GM23338 (cell line): ENCODE measurements at regions not wholly inside any gene's neighbourhood (a gene's known extent, or its start where the extent isn't known, plus 50 kb on each side); places are given as distances from the start of the nearest gene placed in this dataset.

Experiments
- ATAC-seq: fragments of 200-7000 bp; cut with Tn5 transposase; 3 replicates; pipeline ENCODE4 v1.9.1; 2020
- DNase-seq: peaks from one replicate; pipeline ENCODE4 v3.0.0-alpha.2; 2015; ENCODE audit warnings: low spot score
- H2AFZ ChIP-seq: fragments of 200-600 bp; sonication (generic); 2 replicates; pipeline ENCODE4 v1.8.0; 2016; ENCODE audit warnings: antibody characterized with exemption, mild to moderate bottlenecking, moderate library complexity
- H3F3A ChIP-seq: fragments of 200-600 bp; sonication (generic); replicated peaks from 2 replicates; pipeline ENCODE4 v1.8.0; 2017; ENCODE audit warnings: antibody characterized with exemption, mixed run types, low read depth
- H3K27ac ChIP-seq: fragments of 200-600 bp; sonication (generic); 2 replicates; pipeline ENCODE4 v1.6.1; 2016; ENCODE audit warnings: low read depth
- H3K27me3 ChIP-seq: fragments of 200-600 bp; sonication (generic); 2 replicates; pipeline ENCODE4 v1.8.0; 2016; ENCODE audit warnings: mild to moderate bottlenecking, mixed run types, moderate library complexity; ENCODE audit not compliant: insufficient read depth
- H3K36me3 ChIP-seq: fragments of 200-600 bp; sonication (generic); 2 replicates; pipeline ENCODE4 v1.8.0; 2016; ENCODE audit warnings: mild to moderate bottlenecking; ENCODE audit not compliant: insufficient read depth
- H3K4me1 ChIP-seq: fragments of 200-600 bp; sonication (generic); 2 replicates; pipeline ENCODE4 v1.8.0; 2016; ENCODE audit warnings: mild to moderate bottlenecking, moderate library complexity; ENCODE audit not compliant: insufficient read depth
- H3K4me2 ChIP-seq: fragments of 200-600 bp; sonication (generic); 2 replicates; pipeline ENCODE4 v1.7.1; 2017; ENCODE audit warnings: mixed run types
- H3K4me3 ChIP-seq: fragments of 200-600 bp; sonication (generic); 2 replicates; pipeline ENCODE4 v1.6.1; 2016; ENCODE audit warnings: mixed run types
- H3K79me2 ChIP-seq: fragments of 200-600 bp; sonication (generic); replicated peaks from 2 replicates; pipeline ENCODE4 v1.8.0; 2017; ENCODE audit warnings: mild to moderate bottlenecking; ENCODE audit not compliant: insufficient read depth
- H3K9me2 ChIP-seq: fragments of 200-600 bp; sonication (generic); 2 replicates; pipeline ENCODE4 v1.8.0; 2017; ENCODE audit not compliant: insufficient read depth
- H4K20me1 ChIP-seq: fragments of 200-600 bp; sonication (generic); replicated peaks from 2 replicates; pipeline ENCODE4 v1.8.0; 2017; ENCODE audit warnings: mild to moderate bottlenecking; ENCODE audit not compliant: insufficient read depth
- H3K27ac Mint-ChIP-seq: 2 replicates; pipeline ENCODE4 v1.8.0; 2020; ENCODE audit warnings: inconsistent platforms, mild to moderate bottlenecking, moderate library complexity, mixed read lengths
- H3K27me3 Mint-ChIP-seq: 3 replicates; pipeline ENCODE4 v1.8.0; 2022; ENCODE audit warnings: low read depth, mild to moderate bottlenecking, moderate library complexity, mixed read lengths, inconsistent platforms; ENCODE audit not compliant: insufficient read depth, poor library complexity
- H3K36me3 Mint-ChIP-seq: 3 replicates; pipeline ENCODE4 v1.8.0; 2021; ENCODE audit warnings: low read depth, mild to moderate bottlenecking, inconsistent platforms, moderate library complexity, mixed read lengths
- H3K4me1 Mint-ChIP-seq: 3 replicates; pipeline ENCODE4 v1.8.0; 2020; ENCODE audit warnings: mild to moderate bottlenecking, inconsistent platforms, mixed read lengths
- H3K4me3 Mint-ChIP-seq: 3 replicates; pipeline ENCODE4 v1.8.0; 2021; ENCODE audit warnings: moderate library complexity, mild to moderate bottlenecking, inconsistent platforms, mixed read lengths
- H3K9me3 Mint-ChIP-seq: 3 replicates; pipeline ENCODE4 v1.8.0; 2020; ENCODE audit warnings: moderate library complexity, mild to moderate bottlenecking, inconsistent platforms, mixed read lengths
- CREB1 ChIP-seq: fragments of 250-450 bp; sonication (Bioruptor Pico); IDR thresholded peaks from 2 replicates; pipeline ENCODE4 v1.5.0; 2020; ENCODE audit warnings: low read depth, mild to moderate bottlenecking, moderate library complexity
- EZH2phosphoT487 ChIP-seq: fragments of 200-600 bp; sonication (generic); IDR thresholded peaks from one replicate; pipeline ENCODE4 v1.8.1; 2018; ENCODE audit warnings: antibody characterized with exemption; ENCODE audit not compliant: unreplicated experiment
- JUNB ChIP-seq: IDR thresholded peaks from one replicate; pipeline ENCODE4 v1.6.1; 2016; ENCODE audit warnings: antibody characterized with exemption; ENCODE audit not compliant: unreplicated experiment
- NANOG ChIP-seq: IDR thresholded peaks from 2 replicates; pipeline ENCODE4 v1.6.1; 2016; ENCODE audit warnings: antibody characterized with exemption, borderline replicate concordance
- POLR2AphosphoS5 ChIP-seq: IDR thresholded peaks from 2 replicates; pipeline ENCODE4 v1.6.1; 2016; ENCODE audit warnings: antibody characterized with exemption, low read depth
- STAT1 ChIP-seq: IDR thresholded peaks from one replicate; pipeline ENCODE4 v1.6.1; 2016; ENCODE audit warnings: antibody characterized with exemption; ENCODE audit not compliant: unreplicated experiment
- ZNF114 ChIP-seq: fragments of 250-450 bp; sonication (Bioruptor Pico); IDR thresholded peaks from 2 replicates; pipeline ENCODE4 v1.5.0; 2020; ENCODE audit warnings: mild to moderate bottlenecking, moderate library complexity
- ZNF331 ChIP-seq: fragments of 250-450 bp; sonication (Bioruptor Pico); IDR thresholded peaks from 2 replicates; pipeline ENCODE4 v1.5.0; 2020; ENCODE audit warnings: low read depth, mild to moderate bottlenecking, moderate library complexity
- TF ChIP-seq, protein P1 (sequence below): IDR thresholded peaks from 2 replicates; pipeline ENCODE4 v1.6.1; 2016; ENCODE audit warnings: antibody characterized with exemption
- TF ChIP-seq, protein P2 (sequence below), 2 experiments: fragments of 200-600 bp in 1 of 2; sonication (generic) in 1 of 2; conservative IDR thresholded peaks; 2 replicates each; pipeline versions ENCODE4 v1.5.1 to v1.6.1; 2016 to 2017; ENCODE audit warnings: antibody characterized with exemption in 2 of 2, low read depth in 2 of 2, mild to moderate bottlenecking in 2 of 2, moderate library complexity in 1 of 2
- TF ChIP-seq, protein P3 (sequence below): IDR thresholded peaks from one replicate; pipeline ENCODE4 v1.6.1; 2018; ENCODE audit warnings: antibody characterized with exemption; ENCODE audit not compliant: unreplicated experiment

DNA sequence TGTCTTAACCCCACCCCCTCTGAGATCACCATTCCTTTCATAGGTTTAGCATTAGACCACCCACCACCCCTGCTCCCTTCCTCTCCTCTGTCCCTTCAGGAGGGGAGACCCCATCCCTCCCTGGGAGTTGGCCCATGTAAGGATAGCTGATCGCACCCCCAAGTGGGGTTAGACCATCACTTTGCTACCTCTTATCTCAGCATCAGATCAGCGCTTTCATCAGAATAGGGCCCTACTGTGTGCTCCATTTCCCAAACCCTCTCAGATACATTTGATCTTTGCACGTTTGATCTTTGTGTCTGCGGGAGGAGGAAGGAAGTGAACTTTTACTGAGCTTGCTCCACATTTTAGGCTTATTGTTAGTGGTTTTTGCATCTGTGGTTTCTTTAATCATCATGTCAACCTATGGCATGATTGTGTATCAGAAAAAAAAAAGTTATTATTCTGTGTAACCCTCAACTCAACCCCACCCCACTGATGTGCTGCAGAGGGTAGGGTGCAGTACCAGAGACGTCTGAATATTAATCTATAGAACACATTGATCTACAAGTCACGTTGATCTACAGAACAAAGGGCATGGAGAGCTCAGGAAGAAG is 81.2 kb downstream of the PDCL3 start (continued):
- TF ChIP-seq, protein P1, sequence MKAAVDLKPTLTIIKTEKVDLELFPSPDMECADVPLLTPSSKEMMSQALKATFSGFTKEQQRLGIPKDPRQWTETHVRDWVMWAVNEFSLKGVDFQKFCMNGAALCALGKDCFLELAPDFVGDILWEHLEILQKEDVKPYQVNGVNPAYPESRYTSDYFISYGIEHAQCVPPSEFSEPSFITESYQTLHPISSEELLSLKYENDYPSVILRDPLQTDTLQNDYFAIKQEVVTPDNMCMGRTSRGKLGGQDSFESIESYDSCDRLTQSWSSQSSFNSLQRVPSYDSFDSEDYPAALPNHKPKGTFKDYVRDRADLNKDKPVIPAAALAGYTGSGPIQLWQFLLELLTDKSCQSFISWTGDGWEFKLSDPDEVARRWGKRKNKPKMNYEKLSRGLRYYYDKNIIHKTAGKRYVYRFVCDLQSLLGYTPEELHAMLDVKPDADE: no peak
- TF ChIP-seq CREB1 (CRISPR knock-in tag) (no peak), ZNF331 (no peak), NANOG (no peak), EZH2phosphoT487 (no peak), POLR2AphosphoS5 (no peak)
- TF ChIP-seq, protein P2, sequence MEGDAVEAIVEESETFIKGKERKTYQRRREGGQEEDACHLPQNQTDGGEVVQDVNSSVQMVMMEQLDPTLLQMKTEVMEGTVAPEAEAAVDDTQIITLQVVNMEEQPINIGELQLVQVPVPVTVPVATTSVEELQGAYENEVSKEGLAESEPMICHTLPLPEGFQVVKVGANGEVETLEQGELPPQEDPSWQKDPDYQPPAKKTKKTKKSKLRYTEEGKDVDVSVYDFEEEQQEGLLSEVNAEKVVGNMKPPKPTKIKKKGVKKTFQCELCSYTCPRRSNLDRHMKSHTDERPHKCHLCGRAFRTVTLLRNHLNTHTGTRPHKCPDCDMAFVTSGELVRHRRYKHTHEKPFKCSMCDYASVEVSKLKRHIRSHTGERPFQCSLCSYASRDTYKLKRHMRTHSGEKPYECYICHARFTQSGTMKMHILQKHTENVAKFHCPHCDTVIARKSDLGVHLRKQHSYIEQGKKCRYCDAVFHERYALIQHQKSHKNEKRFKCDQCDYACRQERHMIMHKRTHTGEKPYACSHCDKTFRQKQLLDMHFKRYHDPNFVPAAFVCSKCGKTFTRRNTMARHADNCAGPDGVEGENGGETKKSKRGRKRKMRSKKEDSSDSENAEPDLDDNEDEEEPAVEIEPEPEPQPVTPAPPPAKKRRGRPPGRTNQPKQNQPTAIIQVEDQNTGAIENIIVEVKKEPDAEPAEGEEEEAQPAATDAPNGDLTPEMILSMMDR (conservative IDR thresholded peaks at IDR 0.05; ENCODE audit: low read depth in 2 of 2): no peak

DNA sequence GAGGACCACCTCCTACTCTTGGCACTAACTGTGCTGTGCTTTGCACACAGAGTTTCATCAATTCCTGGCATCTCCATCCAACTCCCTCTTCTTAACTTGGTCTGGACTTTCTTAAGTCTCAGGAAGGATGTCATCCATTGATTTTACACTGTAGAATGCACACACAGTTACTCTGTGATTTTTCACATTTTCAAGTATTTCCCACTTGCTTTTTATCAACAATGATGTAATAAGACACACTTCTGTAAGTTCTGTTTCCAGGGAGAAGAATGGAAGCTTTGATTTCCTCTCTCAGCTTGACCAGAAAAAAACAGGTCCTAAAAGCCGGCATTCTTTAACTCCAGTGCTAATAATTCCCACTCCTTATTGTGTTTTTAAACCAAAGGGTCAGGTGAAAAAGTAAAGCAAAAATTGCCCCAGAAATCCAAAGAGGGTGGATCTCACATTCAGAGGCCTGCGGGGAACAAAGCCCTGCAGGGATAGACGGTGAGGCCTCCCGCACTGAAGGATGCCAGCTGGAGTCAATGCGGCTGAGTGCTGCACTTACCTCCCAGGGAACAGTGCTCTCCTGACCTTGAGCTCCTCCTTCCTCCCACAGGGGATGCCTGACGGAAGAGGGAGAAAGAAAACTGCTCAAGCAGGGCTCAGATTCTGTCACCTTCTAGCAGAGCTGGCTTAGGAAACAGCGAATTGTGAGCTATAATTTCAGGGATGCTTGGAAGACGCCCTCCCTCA is 83.1 kb downstream of the PDCL3 start:
- Mint-ChIP-seq H3K36me3 (peaks cover 7% of the 10 kb centered on the region; the same call in 2 of the 3 replicates), H3K4me3 (no peak overlapping the region), H3K27me3 (no peaks in the 10 kb centered on the region), H3K9me3 (peaks cover 11% of the 10 kb centered on the region), H3K27ac (no peak overlapping the region), H3K4me1 (peaks cover 14% of the 10 kb centered on the region)
- no peak overlapping the region for H3K4me3 ChIP-seq
- peaks cover 2% of the 10 kb centered on the region; the same call in 1 of the 2 replicates for H3K9me2 ChIP-seq
- H3F3A ChIP-seq: no peaks in the 10 kb centered on the region
- H3K27me3 ChIP-seq: no peaks in the 10 kb centered on the region
- H3K36me3 ChIP-seq: no peaks in the 10 kb centered on the region
- H3K79me2 ChIP-seq: no peaks in the 10 kb centered on the region
- no peak overlapping the region for H3K27ac ChIP-seq
- no peaks in the 10 kb centered on the region for H4K20me1 ChIP-seq
- no peaks in the 10 kb centered on the region; the same call in 1 of the 2 replicates for H3K4me1 ChIP-seq
- H2AFZ ChIP-seq: peak overlapping the region; percentile 59
- no peak overlapping the region for H3K4me2 ChIP-seq
- DNase-seq (no peak), ATAC-seq (peak; percentile 67)
- TF ChIP-seq, protein P2 (conservative IDR thresholded peaks at IDR 0.05; ENCODE audit: low read depth in 2 of 2): no peak
- TF ChIP-seq JUNB: no peak
- TF ChIP-seq ZNF114 (CRISPR knock-in tag): no peak
- no peak for TF ChIP-seq STAT1
- TF ChIP-seq, protein P3, sequence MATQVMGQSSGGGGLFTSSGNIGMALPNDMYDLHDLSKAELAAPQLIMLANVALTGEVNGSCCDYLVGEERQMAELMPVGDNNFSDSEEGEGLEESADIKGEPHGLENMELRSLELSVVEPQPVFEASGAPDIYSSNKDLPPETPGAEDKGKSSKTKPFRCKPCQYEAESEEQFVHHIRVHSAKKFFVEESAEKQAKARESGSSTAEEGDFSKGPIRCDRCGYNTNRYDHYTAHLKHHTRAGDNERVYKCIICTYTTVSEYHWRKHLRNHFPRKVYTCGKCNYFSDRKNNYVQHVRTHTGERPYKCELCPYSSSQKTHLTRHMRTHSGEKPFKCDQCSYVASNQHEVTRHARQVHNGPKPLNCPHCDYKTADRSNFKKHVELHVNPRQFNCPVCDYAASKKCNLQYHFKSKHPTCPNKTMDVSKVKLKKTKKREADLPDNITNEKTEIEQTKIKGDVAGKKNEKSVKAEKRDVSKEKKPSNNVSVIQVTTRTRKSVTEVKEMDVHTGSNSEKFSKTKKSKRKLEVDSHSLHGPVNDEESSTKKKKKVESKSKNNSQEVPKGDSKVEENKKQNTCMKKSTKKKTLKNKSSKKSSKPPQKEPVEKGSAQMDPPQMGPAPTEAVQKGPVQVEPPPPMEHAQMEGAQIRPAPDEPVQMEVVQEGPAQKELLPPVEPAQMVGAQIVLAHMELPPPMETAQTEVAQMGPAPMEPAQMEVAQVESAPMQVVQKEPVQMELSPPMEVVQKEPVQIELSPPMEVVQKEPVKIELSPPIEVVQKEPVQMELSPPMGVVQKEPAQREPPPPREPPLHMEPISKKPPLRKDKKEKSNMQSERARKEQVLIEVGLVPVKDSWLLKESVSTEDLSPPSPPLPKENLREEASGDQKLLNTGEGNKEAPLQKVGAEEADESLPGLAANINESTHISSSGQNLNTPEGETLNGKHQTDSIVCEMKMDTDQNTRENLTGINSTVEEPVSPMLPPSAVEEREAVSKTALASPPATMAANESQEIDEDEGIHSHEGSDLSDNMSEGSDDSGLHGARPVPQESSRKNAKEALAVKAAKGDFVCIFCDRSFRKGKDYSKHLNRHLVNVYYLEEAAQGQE: no peak
- TF ChIP-seq NANOG: no peak
- TF ChIP-seq CREB1 (CRISPR knock-in tag): no peak
- TF ChIP-seq POLR2AphosphoS5: no peak
- TF ChIP-seq EZH2phosphoT487: no peak
